GM12891 (cell line): ENCODE measurements at regions not wholly inside any gene's neighbourhood (a gene's known extent, or its start where the extent isn't known, plus 50 kb on each side); places are given as distances from the start of the nearest gene placed in this dataset.

Experiments used
- DNase-seq: peaks from one replicate; pipeline ENCODE4 v3.0.0; 2011; ENCODE audit warnings: low spot score; ENCODE audit not compliant: insufficient read length
- FAIRE-seq: peaks from 2 replicates; lab custom pipeline; 2011; peaks lifted over from hg19 to GRCh38; lab: Jason Lieb, UNC
- PAX5 ChIP-seq: IDR thresholded peaks from 2 replicates; pipeline ENCODE4 v1.6.1; 2011; ENCODE audit warnings: low read length, moderate library complexity, mild to moderate bottlenecking; ENCODE audit not compliant: insufficient read depth, severe bottlenecking
- POLR2A ChIP-seq: IDR thresholded peaks from 2 replicates; pipeline ENCODE4 v1.6.1; 2011; ENCODE audit warnings: low read depth, low read length, control low read depth
- POLR2AphosphoS5 ChIP-seq: IDR thresholded peaks from 2 replicates; pipeline ENCODE4 v1.6.1; 2011; ENCODE audit warnings: low read depth, low read length, control low read depth
- POU2F2 ChIP-seq: IDR thresholded peaks from 2 replicates; pipeline ENCODE4 v1.6.1; 2011; ENCODE audit warnings: low read depth, mild to moderate bottlenecking, control low read depth, low read length, moderate library complexity
- SPI1 ChIP-seq: IDR thresholded peaks from 2 replicates; pipeline ENCODE4 v1.6.1; 2011; ENCODE audit warnings: low read depth, low read length, control low read depth
- TAF1 ChIP-seq: IDR thresholded peaks from 2 replicates; pipeline ENCODE4 v1.6.1; 2011; ENCODE audit warnings: low read depth, low read length, control low read depth

DNA sequence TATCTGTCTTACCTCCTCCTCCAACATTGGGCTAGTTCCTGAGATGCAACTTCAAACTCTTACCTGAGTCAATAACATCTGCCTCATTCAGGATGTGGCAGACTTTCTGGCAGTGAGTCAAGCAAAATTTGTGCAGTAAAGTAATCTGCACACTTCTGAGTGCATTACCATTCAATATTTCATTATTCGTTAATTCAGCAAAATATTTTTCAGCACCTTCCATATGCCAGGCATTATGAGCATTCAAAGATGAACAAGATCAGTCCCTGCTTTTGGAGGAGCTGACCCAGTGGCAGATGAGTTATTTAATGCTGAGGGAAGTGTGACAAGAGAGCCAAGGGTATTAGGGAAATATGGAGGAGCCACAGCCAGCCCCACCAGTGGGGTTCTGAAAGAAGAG is 339.7 kb downstream of the LNPK start:
- TF ChIP-seq PAX5 (no peak), POLR2A (no peak), POLR2AphosphoS5 (no peak), POU2F2 (no peak), SPI1 (no peak), TAF1 (no peak)
- no peak for DNase-seq
- no peak for FAIRE-seq

DNA sequence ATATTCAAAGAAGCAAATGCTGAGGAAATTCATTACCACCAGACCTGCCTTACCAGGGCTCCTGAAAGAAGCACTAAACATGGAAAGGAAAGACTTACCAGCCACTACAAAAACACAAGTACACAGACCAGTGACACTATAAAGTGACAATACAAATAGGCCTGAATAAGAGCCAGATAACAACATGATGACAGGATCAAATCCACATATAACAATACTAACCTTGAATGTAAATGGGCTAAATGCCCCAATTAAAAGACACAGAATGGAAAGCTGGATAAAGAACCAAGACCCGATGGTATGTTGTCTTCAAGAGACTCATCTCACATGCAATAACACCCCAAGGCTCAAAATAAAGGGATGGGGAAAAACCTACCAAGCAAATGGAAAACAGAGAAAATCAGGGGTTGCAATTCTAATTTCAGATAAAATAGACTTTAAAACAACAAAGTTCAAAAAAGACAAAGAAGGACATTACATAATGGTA is 353.4 kb downstream of the LNPK start:
- TF ChIP-seq POU2F2 (no peak), TAF1 (no peak), POLR2AphosphoS5 (no peak), PAX5 (no peak), SPI1 (no peak), POLR2A (no peak)
- no peak for FAIRE-seq
- DNase-seq, result no peak

DNA sequence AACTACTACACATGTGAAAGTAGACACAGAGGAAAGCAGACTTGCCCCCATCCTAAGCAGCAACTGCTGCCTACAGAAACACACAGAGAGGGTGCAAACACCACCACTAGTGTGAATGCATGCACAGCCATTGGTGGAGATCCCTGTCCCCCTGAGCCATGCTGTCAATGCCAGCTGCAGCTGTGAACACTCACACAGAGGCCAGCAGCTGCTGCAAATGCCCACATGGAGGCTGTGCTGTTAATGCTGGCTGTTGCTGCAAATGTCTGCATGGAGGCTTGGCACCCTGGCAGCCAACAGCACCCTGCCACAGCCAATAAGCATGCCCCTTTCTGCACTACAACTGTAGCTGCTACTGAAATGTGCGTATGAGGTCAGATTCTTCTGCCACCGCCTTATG is 355.0 kb downstream of the LNPK start:
- no peak for FAIRE-seq
- no peak for DNase-seq
- no peak for TF ChIP-seq TAF1
- no peak for TF ChIP-seq POLR2AphosphoS5
- TF ChIP-seq POLR2A, result no peak
- TF ChIP-seq SPI1, result no peak
- TF ChIP-seq POU2F2, result no peak
- no peak for TF ChIP-seq PAX5

DNA sequence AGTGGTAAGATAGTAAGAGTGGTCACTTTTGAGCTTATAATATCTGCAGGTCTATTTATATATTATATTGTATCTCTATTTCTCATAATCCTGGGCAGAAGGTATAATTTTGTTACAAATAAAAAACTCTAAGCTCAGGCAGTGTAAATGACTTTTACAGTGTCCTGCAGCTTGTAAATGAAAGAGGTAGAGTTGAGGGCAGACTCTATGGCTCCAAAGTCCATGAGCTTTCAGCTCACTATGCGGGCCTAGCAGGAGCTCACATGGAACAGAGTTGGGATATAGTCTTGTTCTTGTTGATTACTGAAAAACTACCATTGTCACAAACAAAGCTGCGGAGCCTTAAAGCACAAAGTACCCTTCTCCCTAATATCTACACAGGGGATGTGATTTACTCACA is 361.4 kb downstream of the LNPK start:
- FAIRE-seq (no peak), DNase-seq (no peak)
- TF ChIP-seq SPI1 (no peak), POLR2A (no peak), TAF1 (no peak), POU2F2 (no peak), PAX5 (no peak), POLR2AphosphoS5 (no peak)

DNA sequence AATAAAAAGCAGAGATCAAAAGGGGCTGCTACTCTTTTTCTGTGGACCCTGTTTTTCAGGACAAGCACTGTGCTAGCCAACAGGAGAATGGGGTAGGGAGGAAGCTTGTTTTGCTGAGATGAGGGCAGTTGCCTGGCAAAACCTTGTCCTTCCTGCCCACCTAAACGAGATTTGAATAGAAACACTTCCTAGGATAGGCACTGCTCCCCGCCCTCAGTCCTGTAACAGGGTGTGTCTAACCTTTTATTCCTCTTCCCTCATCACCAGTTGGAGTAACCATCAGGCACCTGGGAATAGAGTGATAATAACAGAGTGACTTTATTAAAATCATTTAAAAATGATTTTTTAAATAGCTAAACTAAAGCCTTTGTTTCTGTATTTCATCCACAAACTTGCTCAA is 368.8 kb downstream of the LNPK start:
- FAIRE-seq (no peak), DNase-seq (no peak)
- TF ChIP-seq TAF1 (no peak), POU2F2 (no peak), POLR2A (no peak), POLR2AphosphoS5 (no peak), PAX5 (no peak), SPI1 (no peak)

DNA sequence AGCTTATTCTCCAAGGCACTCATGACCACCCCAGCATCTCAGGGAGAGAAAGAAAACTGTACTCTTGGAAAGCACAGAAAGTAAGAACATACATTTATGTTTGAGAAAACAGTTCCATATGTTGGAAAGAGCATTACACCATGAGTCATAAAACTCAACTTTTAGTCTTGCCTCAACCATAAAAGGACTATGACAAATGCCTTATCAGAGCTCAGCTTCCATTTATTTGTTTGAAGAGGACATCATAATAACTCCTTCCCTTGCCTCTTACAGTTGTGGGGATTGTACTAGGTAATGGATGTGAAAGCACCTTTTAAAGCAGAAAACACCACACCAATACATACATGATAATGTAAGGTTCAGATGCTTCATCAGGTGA is 370.8 kb downstream of the LNPK start:
- TF ChIP-seq TAF1, result no peak
- no peak for TF ChIP-seq POU2F2
- TF ChIP-seq PAX5, result no peak
- no peak for TF ChIP-seq POLR2A
- no peak for TF ChIP-seq SPI1
- no peak for TF ChIP-seq POLR2AphosphoS5
- DNase-seq (no peak), FAIRE-seq (no peak)

DNA sequence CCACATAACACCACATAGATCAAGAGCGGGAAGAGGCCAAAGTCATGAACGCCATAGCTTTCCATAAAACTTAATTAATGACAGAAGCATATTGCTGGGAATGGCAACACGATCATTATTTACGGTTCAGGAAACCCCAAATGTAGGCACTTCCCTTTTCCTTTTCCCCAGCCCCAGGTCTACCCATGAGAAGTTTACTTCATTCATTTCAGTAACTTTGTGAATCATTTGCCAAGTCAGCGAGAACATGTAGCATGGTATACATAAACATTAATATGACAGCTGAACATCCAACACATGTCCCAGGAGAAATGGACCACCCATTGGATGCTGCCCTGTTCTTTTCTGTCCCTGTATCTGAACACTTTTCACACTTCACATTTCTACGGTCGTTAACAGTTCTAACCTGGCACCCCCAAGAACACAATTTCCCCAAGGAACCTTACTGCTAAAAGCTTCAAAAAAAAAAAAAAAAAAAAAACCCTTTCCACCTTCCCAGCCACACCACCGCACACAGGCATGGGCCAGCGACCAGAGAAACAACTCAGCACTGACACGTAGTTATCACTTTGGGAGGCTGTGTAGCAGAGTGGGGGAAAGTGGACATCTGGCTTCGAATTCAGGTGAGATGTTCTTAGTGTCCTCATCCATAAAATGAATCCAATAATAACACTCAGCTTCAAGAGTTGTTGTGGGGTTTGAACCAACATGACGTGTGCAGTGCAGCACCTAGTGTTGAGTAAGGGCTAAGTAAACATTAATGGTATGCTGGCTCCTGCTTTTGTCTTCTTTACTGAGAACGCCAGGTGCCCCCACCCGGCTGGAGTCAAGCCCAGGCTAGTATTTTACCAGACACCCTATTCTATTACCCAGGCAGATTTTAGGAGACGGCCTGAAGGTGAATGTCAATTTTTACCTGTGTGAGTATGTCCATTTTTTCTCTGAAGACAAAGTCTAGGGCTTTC is 371.5 kb downstream of the LNPK start:
- FAIRE-seq (no peak), DNase-seq (no peak)
- no peak for TF ChIP-seq PAX5
- no peak for TF ChIP-seq TAF1
- TF ChIP-seq SPI1, result no peak
- no peak for TF ChIP-seq POU2F2
- TF ChIP-seq POLR2A, result no peak
- TF ChIP-seq POLR2AphosphoS5, result no peak

DNA sequence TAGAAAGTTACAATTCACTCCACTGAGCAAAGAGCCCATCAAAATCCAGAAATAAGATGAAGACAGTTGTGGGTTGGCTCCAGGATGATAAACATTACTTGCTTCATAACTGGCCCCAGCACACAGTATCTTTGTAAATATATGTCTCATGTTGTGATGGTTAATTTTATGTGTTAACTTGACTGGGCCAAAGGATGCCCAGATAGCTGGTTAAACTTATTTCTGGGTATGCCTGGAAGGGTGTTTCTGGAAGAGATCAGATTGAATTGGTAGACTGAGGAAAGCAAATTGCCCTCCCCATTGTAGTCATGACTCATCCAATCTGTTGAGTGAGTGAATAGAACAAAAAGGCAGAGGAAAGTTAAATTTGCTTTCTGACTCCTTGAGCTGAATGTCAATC is 373.8 kb downstream of the LNPK start:
- FAIRE-seq (no peak), DNase-seq (no peak)
- TF ChIP-seq POU2F2 (no peak), POLR2A (no peak), TAF1 (no peak), SPI1 (no peak), POLR2AphosphoS5 (no peak), PAX5 (no peak)

DNA sequence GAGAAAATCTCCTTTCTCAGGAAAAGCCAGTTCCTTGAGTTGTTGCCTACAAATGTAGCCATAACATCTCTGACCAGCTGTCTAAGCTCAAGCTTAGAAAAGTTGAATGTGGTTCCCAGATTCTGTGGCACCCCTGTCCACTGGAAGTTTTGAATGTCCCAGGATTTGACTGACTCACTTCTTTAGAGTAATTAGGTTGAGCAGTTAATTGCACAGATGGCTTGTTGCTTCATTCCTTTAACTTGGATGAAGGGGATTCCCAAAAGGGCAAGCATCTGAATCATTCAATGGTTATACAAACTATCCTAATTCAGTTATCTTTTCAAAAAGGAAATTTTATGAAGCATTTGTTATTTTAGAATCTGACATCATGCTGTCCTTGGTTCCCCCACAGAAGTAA is 374.7 kb downstream of the LNPK start:
- TF ChIP-seq SPI1 (no peak), TAF1 (no peak), POLR2A (no peak), POU2F2 (no peak), PAX5 (no peak), POLR2AphosphoS5 (no peak)
- DNase-seq, result no peak
- no peak for FAIRE-seq
